ENCODE measurements at regions not wholly inside any gene's neighbourhood (a gene's known extent, or its start where the extent isn't known, plus 50 kb on each side); places are given as distances from the start of the nearest gene placed in this dataset.

GRCh38 chr14:43541356-43541755 is 965.7 kb downstream of the FSCB start:
- TF ChIP-seq, protein P1, sequence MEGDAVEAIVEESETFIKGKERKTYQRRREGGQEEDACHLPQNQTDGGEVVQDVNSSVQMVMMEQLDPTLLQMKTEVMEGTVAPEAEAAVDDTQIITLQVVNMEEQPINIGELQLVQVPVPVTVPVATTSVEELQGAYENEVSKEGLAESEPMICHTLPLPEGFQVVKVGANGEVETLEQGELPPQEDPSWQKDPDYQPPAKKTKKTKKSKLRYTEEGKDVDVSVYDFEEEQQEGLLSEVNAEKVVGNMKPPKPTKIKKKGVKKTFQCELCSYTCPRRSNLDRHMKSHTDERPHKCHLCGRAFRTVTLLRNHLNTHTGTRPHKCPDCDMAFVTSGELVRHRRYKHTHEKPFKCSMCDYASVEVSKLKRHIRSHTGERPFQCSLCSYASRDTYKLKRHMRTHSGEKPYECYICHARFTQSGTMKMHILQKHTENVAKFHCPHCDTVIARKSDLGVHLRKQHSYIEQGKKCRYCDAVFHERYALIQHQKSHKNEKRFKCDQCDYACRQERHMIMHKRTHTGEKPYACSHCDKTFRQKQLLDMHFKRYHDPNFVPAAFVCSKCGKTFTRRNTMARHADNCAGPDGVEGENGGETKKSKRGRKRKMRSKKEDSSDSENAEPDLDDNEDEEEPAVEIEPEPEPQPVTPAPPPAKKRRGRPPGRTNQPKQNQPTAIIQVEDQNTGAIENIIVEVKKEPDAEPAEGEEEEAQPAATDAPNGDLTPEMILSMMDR (IDR thresholded peaks at IDR 0.05; ENCODE audit: partially characterized antibody, unreplicated experiment) = no peak
- Mint-ChIP-seq H3K36me3 (ENCODE audit: unreplicated experiment) (no peaks in the 10 kb centered on the region), H3K9me3 (ENCODE audit: unreplicated experiment) (no peaks in the 10 kb centered on the region), H3K27me3 (ENCODE audit: unreplicated experiment) (no peaks in the 10 kb centered on the region), H3K27ac (ENCODE audit: unreplicated experiment) (no peak overlapping the region), H3K4me3 (ENCODE audit: unreplicated experiment) (no peak overlapping the region), H3K4me1 (ENCODE audit: low read depth, unreplicated experiment) (no peaks in the 10 kb centered on the region)
- no peak for DNase-seq

- no peak for DNase-seq
- no peaks in the 10 kb centered on the region for H3K9me3 Mint-ChIP-seq (ENCODE audit: unreplicated experiment)
- no peak overlapping the region for H3K4me3 Mint-ChIP-seq (ENCODE audit: unreplicated experiment)
- no peaks in the 10 kb centered on the region for H3K27me3 Mint-ChIP-seq (ENCODE audit: unreplicated experiment)
- TF ChIP-seq, protein P1 (IDR thresholded peaks at IDR 0.05; ENCODE audit: partially characterized antibody, unreplicated experiment) = no peak
- H3K27ac Mint-ChIP-seq (ENCODE audit: unreplicated experiment) = no peak overlapping the region
- H3K36me3 Mint-ChIP-seq (ENCODE audit: unreplicated experiment) = no peaks in the 10 kb centered on the region
- no peaks in the 10 kb centered on the region for H3K4me1 Mint-ChIP-seq (ENCODE audit: low read depth, unreplicated experiment)
These were observed 966.1 kb downstream of the FSCB start for GRCh38 chr14:43540948-43541347.

- Mint-ChIP-seq H3K4me3 (ENCODE audit: unreplicated experiment) (no peak overlapping the region), H3K4me1 (ENCODE audit: low read depth, unreplicated experiment) (no peaks in the 10 kb centered on the region), H3K36me3 (ENCODE audit: unreplicated experiment) (peaks cover 7% of the 10 kb centered on the region), H3K9me3 (ENCODE audit: unreplicated experiment) (peaks cover 5% of the 10 kb centered on the region), H3K27me3 (ENCODE audit: unreplicated experiment) (no peaks in the 10 kb centered on the region), H3K27ac (ENCODE audit: unreplicated experiment) (no peak overlapping the region)
- TF ChIP-seq, protein P1 (IDR thresholded peaks at IDR 0.05; ENCODE audit: partially characterized antibody, unreplicated experiment) = no peak
- no peak for DNase-seq
These were observed 967.9 kb downstream of the FSCB start for GRCh38 chr14:43539210-43539609.

- no peak overlapping the region for H3K4me3 Mint-ChIP-seq (ENCODE audit: unreplicated experiment)
- H3K27me3 Mint-ChIP-seq (ENCODE audit: unreplicated experiment) = no peaks in the 10 kb centered on the region
- peaks cover 5% of the 10 kb centered on the region for H3K9me3 Mint-ChIP-seq (ENCODE audit: unreplicated experiment)
- H3K4me1 Mint-ChIP-seq (ENCODE audit: low read depth, unreplicated experiment) = no peaks in the 10 kb centered on the region
- peaks cover 7% of the 10 kb centered on the region for H3K36me3 Mint-ChIP-seq (ENCODE audit: unreplicated experiment)
- TF ChIP-seq, protein P1 (IDR thresholded peaks at IDR 0.05; ENCODE audit: partially characterized antibody, unreplicated experiment) = no peak
- no peak overlapping the region for H3K27ac Mint-ChIP-seq (ENCODE audit: unreplicated experiment)
- no peak for DNase-seq
These were observed 971.7 kb downstream of the FSCB start for GRCh38 chr14:43535231-43535838.

DNA sequence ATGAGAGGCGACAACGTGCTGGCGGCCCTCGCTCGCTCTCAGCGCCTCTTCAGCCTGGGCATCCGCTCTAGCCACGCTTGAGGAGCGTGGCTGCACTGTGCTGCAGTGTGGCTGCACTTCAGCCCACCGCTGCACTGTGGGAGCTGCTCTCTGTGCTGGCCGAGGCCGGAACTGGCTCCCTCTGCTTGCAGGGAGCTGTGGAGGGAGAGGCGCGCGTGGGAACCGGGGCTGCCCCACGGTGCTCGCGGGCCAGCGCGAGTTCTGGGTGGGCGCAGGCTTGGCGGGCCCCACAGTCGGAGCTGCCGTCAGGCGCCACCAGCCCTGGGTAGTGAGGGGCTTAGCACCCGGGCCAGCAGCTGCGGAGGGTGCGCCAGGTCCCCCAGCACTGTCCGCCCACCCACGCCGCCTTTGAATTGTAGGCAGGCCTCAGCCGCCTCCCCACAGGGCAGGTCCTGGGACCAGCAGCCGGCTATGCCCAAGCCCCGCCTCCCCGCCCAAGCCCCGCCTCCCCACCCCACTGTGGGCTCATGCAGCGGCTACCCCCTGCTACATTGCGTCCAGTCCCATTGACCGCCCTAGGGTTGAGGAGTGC is 974.2 kb downstream of the FSCB start:
- Mint-ChIP-seq H3K27me3 (ENCODE audit: unreplicated experiment) (no peaks in the 10 kb centered on the region), H3K36me3 (ENCODE audit: unreplicated experiment) (peaks cover 7% of the 10 kb centered on the region), H3K9me3 (ENCODE audit: unreplicated experiment) (peaks cover 5% of the 10 kb centered on the region)

More for the DNA sequence above, 974.2 kb downstream of the FSCB start:
- Mint-ChIP-seq H3K27ac (ENCODE audit: unreplicated experiment) (no peak overlapping the region), H3K4me3 (ENCODE audit: unreplicated experiment) (no peak overlapping the region), H3K4me1 (ENCODE audit: low read depth, unreplicated experiment) (no peaks in the 10 kb centered on the region)
- TF ChIP-seq, protein P1 (IDR thresholded peaks at IDR 0.05; ENCODE audit: partially characterized antibody, unreplicated experiment) = no peak
- DNase-seq = no peak
